ENCODE measurements at regions not wholly inside any gene's neighbourhood (a gene's known extent, or its start where the extent isn't known, plus 50 kb on each side); places are given as distances from the start of the nearest gene placed in this dataset.
"Not testable (repeated sequence)": the region's sequence is repeated elsewhere in the genome, so short reads cannot be mapped to it uniquely, and the experiment has no call there.

DNA sequence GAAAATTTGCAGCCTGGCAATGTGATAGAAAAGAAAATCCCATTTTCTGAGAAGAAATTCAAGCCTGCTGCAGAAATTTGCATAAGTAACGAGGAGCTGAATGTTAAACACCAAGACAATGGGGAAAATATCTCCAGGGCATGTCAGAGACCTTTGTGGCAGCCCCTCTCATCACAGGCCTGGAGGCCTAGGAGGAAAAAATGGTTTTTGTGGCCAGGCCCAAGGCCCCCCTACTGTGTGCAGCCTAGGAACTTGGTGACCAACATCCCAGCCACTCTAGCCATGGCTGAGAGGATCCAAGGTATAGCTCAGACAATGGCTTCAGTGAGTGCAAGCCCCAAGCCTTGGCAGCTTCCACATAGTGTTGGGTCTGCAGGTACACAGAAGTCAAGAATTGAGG lies 135.6 kb upstream of the CEP126 start:
- TF ChIP-seq, protein P1, sequence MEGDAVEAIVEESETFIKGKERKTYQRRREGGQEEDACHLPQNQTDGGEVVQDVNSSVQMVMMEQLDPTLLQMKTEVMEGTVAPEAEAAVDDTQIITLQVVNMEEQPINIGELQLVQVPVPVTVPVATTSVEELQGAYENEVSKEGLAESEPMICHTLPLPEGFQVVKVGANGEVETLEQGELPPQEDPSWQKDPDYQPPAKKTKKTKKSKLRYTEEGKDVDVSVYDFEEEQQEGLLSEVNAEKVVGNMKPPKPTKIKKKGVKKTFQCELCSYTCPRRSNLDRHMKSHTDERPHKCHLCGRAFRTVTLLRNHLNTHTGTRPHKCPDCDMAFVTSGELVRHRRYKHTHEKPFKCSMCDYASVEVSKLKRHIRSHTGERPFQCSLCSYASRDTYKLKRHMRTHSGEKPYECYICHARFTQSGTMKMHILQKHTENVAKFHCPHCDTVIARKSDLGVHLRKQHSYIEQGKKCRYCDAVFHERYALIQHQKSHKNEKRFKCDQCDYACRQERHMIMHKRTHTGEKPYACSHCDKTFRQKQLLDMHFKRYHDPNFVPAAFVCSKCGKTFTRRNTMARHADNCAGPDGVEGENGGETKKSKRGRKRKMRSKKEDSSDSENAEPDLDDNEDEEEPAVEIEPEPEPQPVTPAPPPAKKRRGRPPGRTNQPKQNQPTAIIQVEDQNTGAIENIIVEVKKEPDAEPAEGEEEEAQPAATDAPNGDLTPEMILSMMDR (IDR thresholded peaks at IDR 0.05): not testable (repeated sequence)
- not testable (repeated sequence) for TF ChIP-seq USF1 (IDR thresholded peaks at IDR 0.05; ENCODE audit: borderline replicate concordance, low read depth); RXRA (IDR thresholded peaks at IDR 0.05; ENCODE audit: borderline replicate concordance, low read depth); TAF1 (IDR thresholded peaks at IDR 0.05; ENCODE audit: borderline replicate concordance, low read depth, low read length); SIN3A (IDR thresholded peaks at IDR 0.05; ENCODE audit: borderline replicate concordance, low read depth, low read length)

Data from SK-N-SH (cell line).